GM18870 (cell line): ENCODE measurements at regions not wholly inside any gene's neighbourhood (a gene's known extent, or its start where the extent isn't known, plus 50 kb on each side); places are given as distances from the start of the nearest gene placed in this dataset.
"Not testable (repeated sequence)": the region's sequence is repeated elsewhere in the genome, so short reads cannot be mapped to it uniquely, and the experiment has no call there.

Experiments used
- ATAC-seq: cut with Tn5 transposase; IDR thresholded peaks from one replicate; pipeline ENCODE4 v1.9.1; 2021; ENCODE audit warnings: moderate library complexity; ENCODE audit not compliant: unreplicated experiment

- ATAC-seq = not testable (repeated sequence)
Measured at GRCh38 chr6:26951211-26951610, 291.7 kb upstream of the ZNF322 start.

- not testable (repeated sequence) for ATAC-seq
Measured at GRCh38 chr6:26956078-26956600, 291.4 kb upstream of the PRSS16 start.

GRCh38 chr6:26956601-26957184 is 290.8 kb upstream of the PRSS16 start:
- not testable (repeated sequence) for ATAC-seq

GRCh38 chr6:26957399-26958127 is 289.9 kb upstream of the PRSS16 start:
- not testable (repeated sequence) for ATAC-seq

- not testable (repeated sequence) for ATAC-seq
Measured at GRCh38 chr6:26961236-26961635, 286.3 kb upstream of the PRSS16 start.

GRCh38 chr6:27002447-27002846 is 245.1 kb upstream of the PRSS16 start:
- no peak for ATAC-seq

GRCh38 chr6:27007020-27007419 is 240.5 kb upstream of the PRSS16 start:
- ATAC-seq = no peak

- not testable (repeated sequence) for ATAC-seq
Measured at GRCh38 chr6:27008613-27009012, 238.9 kb upstream of the PRSS16 start.

- ATAC-seq = not testable (repeated sequence)
Measured at GRCh38 chr6:27014053-27014452, 233.4 kb upstream of the PRSS16 start.

GRCh38 chr6:27016689-27017088 is 230.8 kb upstream of the PRSS16 start:
- no peak for ATAC-seq

- ATAC-seq = not testable (repeated sequence)
Measured at GRCh38 chr6:27018401-27018800, 229.1 kb upstream of the PRSS16 start.

- no peak for ATAC-seq
Measured at GRCh38 chr6:27019651-27020552, 227.6 kb upstream of the PRSS16 start.

- no peak for ATAC-seq
Measured at GRCh38 chr6:27020553-27020880, 227.0 kb upstream of the PRSS16 start.

GRCh38 chr6:27023664-27024063 is 223.8 kb upstream of the PRSS16 start:
- no peak for ATAC-seq

GRCh38 chr6:27025351-27025750 is 222.2 kb upstream of the PRSS16 start:
- no peak for ATAC-seq

GRCh38 chr6:27026361-27026760 is 221.1 kb upstream of the PRSS16 start:
- no peak for ATAC-seq

- ATAC-seq = no peak
Measured at GRCh38 chr6:27031302-27031701, 216.2 kb upstream of the PRSS16 start.

- no peak for ATAC-seq
Measured at GRCh38 chr6:27038498-27038897, 209.0 kb upstream of the PRSS16 start.

- ATAC-seq = no peak
Measured at GRCh38 chr6:27040244-27041042, 207.1 kb upstream of the PRSS16 start.

- no peak for ATAC-seq
Measured at GRCh38 chr6:27043244-27043643, 204.3 kb upstream of the PRSS16 start.

- not testable (repeated sequence) for ATAC-seq
Measured at GRCh38 chr6:27045131-27045530, 202.4 kb upstream of the PRSS16 start.
